ENCODE measurements at regions not wholly inside any gene's neighbourhood (a gene's known extent, or its start where the extent isn't known, plus 50 kb on each side); places are given as distances from the start of the nearest gene placed in this dataset.

GRCh38 chr4:62601737-62602136 lies 1401.6 kb downstream of the ADGRL3 start:
- TF ChIP-seq CTCF (IDR thresholded peaks at IDR 0.05; ENCODE audit: poor library complexity) (no peak), EZH2 (IDR thresholded peaks at IDR 0.05; ENCODE audit: borderline replicate concordance) (no peak), EZH2phosphoT487 (IDR thresholded peaks at IDR 0.05; ENCODE audit: low read depth, severe bottlenecking, unreplicated experiment) (no peak)
